ENCODE measurements at regions not wholly inside any gene's neighbourhood (a gene's known extent, or its start where the extent isn't known, plus 50 kb on each side); places are given as distances from the start of the nearest gene placed in this dataset.

- DNase-seq, result no peak
Observed at GRCh38 chr1:9419369-9420041, 119.8 kb upstream of the SLC25A33 start.

GRCh38 chr1:9420835-9421532, 118.3 kb upstream of the SLC25A33 start:
- no peak for DNase-seq

- no peak for DNase-seq
Observed at GRCh38 chr1:9421533-9421873, 117.8 kb upstream of the SLC25A33 start.

GRCh38 chr1:9422321-9422720, 116.9 kb upstream of the SLC25A33 start:
- DNase-seq, result no peak

GRCh38 chr1:9422911-9423505, 116.3 kb upstream of the SLC25A33 start:
- no peak for DNase-seq

- no peak for DNase-seq
Observed at GRCh38 chr1:9424261-9424660, 115.0 kb upstream of the SLC25A33 start.

- DNase-seq, result no peak
Observed at GRCh38 chr1:9425859-9426258, 113.4 kb upstream of the SLC25A33 start.

GRCh38 chr1:9426291-9426711, 113.0 kb upstream of the SLC25A33 start:
- DNase-seq, result no peak

GRCh38 chr1:9427388-9427787, 111.9 kb upstream of the SLC25A33 start:
- no peak for DNase-seq

GRCh38 chr1:9428601-9429341, 110.5 kb upstream of the SLC25A33 start:
- DNase-seq, result peak; percentile 100

- no peak for DNase-seq
Observed at GRCh38 chr1:9429342-9429711, 109.9 kb upstream of the SLC25A33 start.

GRCh38 chr1:9434247-9435152, 104.8 kb upstream of the SLC25A33 start:
- DNase-seq, result no peak

GRCh38 chr1:9435153-9435636, 104.1 kb upstream of the SLC25A33 start:
- no peak for DNase-seq

- no peak for DNase-seq
Observed at GRCh38 chr1:9435854-9436640, 103.2 kb upstream of the SLC25A33 start.

- peak; percentile 33 for DNase-seq
Observed at GRCh38 chr1:9437961-9438430, 101.3 kb upstream of the SLC25A33 start.

GRCh38 chr1:9438431-9439073, 100.7 kb upstream of the SLC25A33 start:
- peak; percentile 85 for DNase-seq

GRCh38 chr1:9439074-9439761, 100.0 kb upstream of the SLC25A33 start:
- peak; percentile 92 for DNase-seq

GRCh38 chr1:9440261-9440660, 99.0 kb upstream of the SLC25A33 start:
- no peak for DNase-seq

GRCh38 chr1:9440763-9441194, 98.5 kb upstream of the SLC25A33 start:
- no peak for DNase-seq

- DNase-seq, result peak; percentile 88
Observed at GRCh38 chr1:9441451-9442133, 97.7 kb upstream of the SLC25A33 start.
